Cerebellar nuclear complex (tissue), 1 donor: ENCODE measurements at regions not wholly inside any gene's neighbourhood (a gene's known extent, or its start where the extent isn't known, plus 50 kb on each side); places are given as distances from the start of the nearest gene placed in this dataset.
A peak's percentile ranks its signal among the peaks of the same experiment; 100 is the strongest.

Experiments used
- DNase-seq, 2 experiments: peaks; one replicate each; lab custom pipeline; 2025; lab: John Stamatoyannopoulos, UW

- no peak for DNase-seq
Observed at GRCh38 chr3:150218236-150218635, 189.9 kb upstream of the TSC22D2 start.

GRCh38 chr3:150217691-150218090 lies 190.4 kb upstream of the TSC22D2 start:
- DNase-seq = no peak

- DNase-seq = no peak
Observed at GRCh38 chr3:150216866-150217600, 191.1 kb upstream of the TSC22D2 start.

GRCh38 chr3:150216041-150216811 lies 191.9 kb upstream of the TSC22D2 start:
- peak in 1 of 2 experiments; percentile 26 for DNase-seq

GRCh38 chr3:150215616-150216015 lies 192.5 kb upstream of the TSC22D2 start:
- no peak for DNase-seq

GRCh38 chr3:150213577-150213976 lies 194.5 kb upstream of the TSC22D2 start:
- DNase-seq = no peak

- no peak for DNase-seq
Observed at GRCh38 chr3:150210461-150211110, 197.5 kb upstream of the TSC22D2 start.

GRCh38 chr3:150203273-150203672 lies 204.8 kb upstream of the TSC22D2 start:
- DNase-seq = no peak

- no peak for DNase-seq
Observed at GRCh38 chr3:150202711-150203110, 205.4 kb upstream of the TSC22D2 start.

GRCh38 chr3:150194957-150195356 lies 213.1 kb upstream of the TSC22D2 start:
- DNase-seq = no peak

- DNase-seq = no peak
Observed at GRCh38 chr3:150194513-150194912, 213.6 kb upstream of the TSC22D2 start.

- no peak for DNase-seq
Observed at GRCh38 chr3:150184426-150185071, 213.9 kb upstream of the PFN2 start.

- peak in 1 of 2 experiments; percentile 33 for DNase-seq
Observed at GRCh38 chr3:150183678-150184425, 213.2 kb upstream of the PFN2 start.

- no peak for DNase-seq
Observed at GRCh38 chr3:150180334-150180733, 209.6 kb upstream of the PFN2 start.

- DNase-seq = no peak
Observed at GRCh38 chr3:150179330-150179729, 208.6 kb upstream of the PFN2 start.

- DNase-seq = no peak
Observed at GRCh38 chr3:150177673-150178381, 207.1 kb upstream of the PFN2 start.

GRCh38 chr3:150174179-150174578 lies 203.5 kb upstream of the PFN2 start:
- DNase-seq = no peak

- no peak for DNase-seq
Observed at GRCh38 chr3:150172356-150172755, 201.7 kb upstream of the PFN2 start.

- no peak for DNase-seq
Observed at GRCh38 chr3:150170852-150171520, 200.3 kb upstream of the PFN2 start.

- no peak for DNase-seq
Observed at GRCh38 chr3:150169330-150169940, 198.7 kb upstream of the PFN2 start.
